Smooth muscle cell of the brain vasculature (primary cell): ENCODE measurements at regions not wholly inside any gene's neighbourhood (a gene's known extent, or its start where the extent isn't known, plus 50 kb on each side); places are given as distances from the start of the nearest gene placed in this dataset.
"Not testable (repeated sequence)": the region's sequence is repeated elsewhere in the genome, so short reads cannot be mapped to it uniquely, and the experiment has no call there.

Source experiments
- DNase-seq: peaks from one replicate; pipeline ENCODE4 v3.0.0-alpha.2; 2012; ENCODE audit warnings: low read depth, low spot score

- DNase-seq = not testable (repeated sequence)
Measured at GRCh38 chr2:55124682-55125081, 74.4 kb upstream of the RTN4 start.

DNA sequence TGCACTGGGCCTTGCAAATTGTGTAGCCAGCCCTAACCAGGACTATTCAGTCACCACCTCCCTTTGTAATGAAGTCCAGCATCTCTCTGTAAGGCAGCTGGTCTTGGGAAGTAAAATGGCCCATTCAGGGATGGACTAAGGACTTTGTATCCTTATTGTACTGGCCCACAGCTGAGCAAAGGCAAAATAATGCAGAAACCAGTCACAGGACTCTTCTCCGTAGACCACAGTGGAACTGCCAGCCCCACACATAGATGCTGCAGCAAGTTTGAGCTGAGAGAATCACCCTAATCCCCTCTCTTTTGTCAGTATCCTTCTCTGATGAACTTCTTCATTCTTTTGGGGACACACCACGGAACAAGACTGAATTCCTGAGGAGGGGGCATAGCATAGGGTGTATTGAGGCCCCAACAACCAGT is 73.6 kb upstream of the RTN4 start:
- DNase-seq = no peak

DNA sequence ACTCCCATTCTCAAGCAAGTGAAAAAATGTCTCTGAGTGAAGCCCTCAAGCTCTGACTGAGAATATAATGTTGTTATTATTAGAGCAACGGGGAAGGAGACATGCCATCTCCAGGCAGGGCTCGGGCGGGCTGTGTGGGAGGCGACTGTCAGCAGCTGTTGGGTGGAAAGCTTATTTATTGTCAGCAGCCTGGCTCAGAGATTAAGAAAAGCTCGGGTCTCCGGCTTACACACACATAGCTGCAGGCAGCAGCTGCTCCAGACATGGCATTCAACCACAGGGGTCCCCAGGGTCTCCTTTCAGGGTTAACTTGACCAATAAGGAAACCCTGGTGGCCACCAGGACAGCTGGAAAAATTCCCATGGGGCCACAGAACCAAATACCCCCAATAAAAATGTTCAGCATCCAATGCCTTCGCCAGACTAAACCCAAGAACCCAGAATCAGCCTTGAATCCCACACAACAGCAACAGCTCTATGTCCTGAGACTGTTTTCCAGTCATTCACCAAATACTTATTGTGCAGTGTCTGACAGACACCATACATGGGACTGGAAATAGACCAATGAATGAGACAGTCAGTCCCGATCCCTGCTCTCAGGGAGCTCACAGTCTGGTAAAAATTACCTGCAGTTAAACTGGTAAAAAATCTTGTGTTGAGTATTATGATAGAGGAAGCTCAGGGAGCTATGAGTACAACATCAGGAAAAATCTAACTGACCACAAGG is 70.5 kb upstream of the RTN4 start:
- no peak for DNase-seq

GRCh38 chr2:55119711-55120487 is 69.6 kb upstream of the RTN4 start:
- no peak for DNase-seq

DNA sequence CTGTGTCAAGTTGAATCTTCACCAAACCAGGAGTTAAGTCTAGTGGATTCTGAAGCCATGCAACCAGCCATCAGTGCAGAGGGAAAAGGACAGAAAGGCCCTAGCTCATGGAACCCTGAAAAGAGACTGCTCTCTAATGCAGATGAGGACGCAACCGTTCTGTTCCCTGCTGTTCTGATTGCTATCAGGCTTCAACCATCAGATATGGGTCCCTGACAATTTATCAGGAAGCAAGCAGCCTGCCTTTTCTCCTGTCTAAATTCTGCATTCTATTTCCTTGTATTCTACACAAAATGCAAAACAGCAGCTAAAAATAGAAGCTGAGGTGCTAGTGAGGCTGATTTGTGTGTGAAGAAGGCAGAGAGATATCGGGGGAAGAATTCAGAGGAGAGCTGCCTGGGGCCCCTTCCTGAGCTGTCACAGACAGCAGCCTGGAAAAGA is 68.4 kb upstream of the RTN4 start:
- no peak for DNase-seq

DNA sequence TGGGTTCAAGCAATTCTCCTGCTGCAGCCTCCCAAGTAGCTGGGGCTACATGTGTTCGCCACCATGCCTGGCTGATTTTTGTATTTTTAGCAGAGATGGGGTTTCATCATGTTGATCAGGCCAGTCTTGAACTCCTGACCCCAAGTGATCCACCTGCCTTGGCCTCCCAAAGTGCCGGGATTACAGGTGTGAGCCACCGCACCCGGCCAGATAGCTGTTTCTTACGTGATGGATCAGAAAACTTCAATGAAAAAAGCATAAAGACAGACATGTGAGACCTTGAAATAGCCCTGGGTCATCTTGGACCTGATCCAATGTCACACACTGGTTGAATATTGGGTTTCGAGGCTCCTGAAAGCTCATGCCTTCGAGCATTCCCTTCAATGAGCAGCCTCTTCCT is 66.7 kb upstream of the RTN4 start:
- no peak for DNase-seq

DNA sequence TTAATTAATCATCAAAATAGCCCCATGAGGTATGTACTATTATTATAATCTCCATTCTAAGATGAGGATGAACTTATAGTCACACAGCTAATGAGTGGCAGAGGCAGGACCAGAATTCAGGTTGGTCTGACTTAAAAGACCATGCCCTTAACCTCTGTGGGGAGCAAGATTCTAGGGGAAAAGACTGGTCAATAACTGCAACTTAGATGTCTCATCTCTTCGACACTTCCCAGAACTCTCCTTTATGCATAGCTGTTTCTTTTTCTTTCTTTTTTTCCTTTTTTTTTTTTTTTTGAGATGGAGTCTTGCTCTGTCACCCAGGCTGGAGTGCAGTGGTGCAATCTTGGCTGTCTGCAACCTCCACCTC is 66.3 kb upstream of the RTN4 start:
- no peak for DNase-seq

GRCh38 chr2:55115761-55116597 is 65.7 kb upstream of the RTN4 start:
- DNase-seq = no peak

GRCh38 chr2:55114597-55114996 is 64.3 kb upstream of the RTN4 start:
- DNase-seq = no peak

- DNase-seq = no peak
Measured at GRCh38 chr2:55114082-55114481, 63.8 kb upstream of the RTN4 start.

DNA sequence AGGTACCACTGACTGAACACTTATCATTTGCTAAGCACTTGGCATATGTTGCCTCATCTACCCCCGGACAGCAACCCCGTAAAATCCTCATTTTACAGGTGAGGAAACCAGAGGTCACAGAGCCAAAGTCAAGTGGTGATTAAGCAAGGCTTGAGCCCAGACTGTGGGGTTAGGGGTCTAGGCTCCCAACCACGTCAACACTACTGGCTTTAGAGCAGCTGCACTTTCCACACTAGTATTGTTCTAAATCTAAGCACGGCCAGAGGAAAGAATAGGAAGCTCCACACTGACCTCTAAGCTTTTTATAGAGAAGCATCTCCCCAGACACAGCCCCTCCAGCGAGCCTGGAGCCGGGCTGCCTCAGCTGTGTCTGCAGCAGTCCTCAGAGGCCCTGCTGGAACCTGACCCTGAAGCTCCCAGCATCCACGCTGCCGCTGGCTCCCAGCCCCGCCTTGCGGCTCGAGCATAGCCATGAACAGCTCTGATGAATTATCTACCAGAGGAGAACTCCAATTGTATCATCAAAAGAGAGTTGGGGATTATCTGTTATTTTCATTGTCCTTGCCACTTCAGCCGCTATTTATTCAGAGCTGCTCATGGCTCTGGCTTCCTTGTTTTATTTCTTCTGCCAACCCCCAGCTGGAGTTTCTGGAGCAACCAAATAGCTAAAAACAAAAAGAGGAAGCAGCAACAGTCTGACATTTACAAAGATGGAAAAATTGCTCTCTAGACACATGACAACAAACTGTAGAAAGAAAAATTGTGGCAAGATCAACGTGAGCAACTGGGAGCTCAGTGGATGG is 62.2 kb upstream of the RTN4 start:
- peak; percentile 75 for DNase-seq

GRCh38 chr2:55111570-55112228 is 61.4 kb upstream of the RTN4 start:
- no peak for DNase-seq

- DNase-seq = no peak
Measured at GRCh38 chr2:55111230-55111569, 60.9 kb upstream of the RTN4 start.

DNA sequence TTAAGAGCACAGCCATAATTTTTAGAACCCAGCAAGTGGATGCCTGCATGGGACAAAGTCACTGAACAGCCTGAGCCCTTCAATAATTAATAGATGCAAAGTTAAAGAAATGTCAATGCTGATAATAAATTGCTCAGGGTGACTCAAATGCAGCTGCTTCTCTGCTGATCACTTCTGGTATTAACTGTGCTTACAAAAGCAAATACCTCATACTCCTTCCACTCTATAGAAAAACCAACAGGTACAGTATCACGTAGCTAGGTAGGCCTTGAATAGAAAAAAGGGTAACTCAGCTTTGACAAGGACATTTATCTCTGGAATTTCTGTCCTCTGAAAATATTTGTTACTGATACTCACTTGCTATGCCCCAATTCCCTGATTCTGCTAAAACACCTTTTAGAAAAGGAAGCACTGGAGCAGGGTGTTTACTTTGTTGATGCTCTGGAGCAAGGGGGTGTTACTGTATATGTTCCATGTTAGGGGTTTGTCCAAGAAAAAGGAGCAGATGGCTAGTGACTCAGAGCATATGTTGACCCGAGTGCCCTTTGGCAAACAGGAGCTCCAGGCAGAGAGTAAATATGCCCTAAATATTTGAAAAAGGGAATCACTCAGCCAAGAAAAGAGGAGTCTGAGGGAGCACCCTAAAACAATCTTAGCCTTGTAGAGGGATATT is 59.1 kb upstream of the RTN4 start:
- DNase-seq = no peak

DNA sequence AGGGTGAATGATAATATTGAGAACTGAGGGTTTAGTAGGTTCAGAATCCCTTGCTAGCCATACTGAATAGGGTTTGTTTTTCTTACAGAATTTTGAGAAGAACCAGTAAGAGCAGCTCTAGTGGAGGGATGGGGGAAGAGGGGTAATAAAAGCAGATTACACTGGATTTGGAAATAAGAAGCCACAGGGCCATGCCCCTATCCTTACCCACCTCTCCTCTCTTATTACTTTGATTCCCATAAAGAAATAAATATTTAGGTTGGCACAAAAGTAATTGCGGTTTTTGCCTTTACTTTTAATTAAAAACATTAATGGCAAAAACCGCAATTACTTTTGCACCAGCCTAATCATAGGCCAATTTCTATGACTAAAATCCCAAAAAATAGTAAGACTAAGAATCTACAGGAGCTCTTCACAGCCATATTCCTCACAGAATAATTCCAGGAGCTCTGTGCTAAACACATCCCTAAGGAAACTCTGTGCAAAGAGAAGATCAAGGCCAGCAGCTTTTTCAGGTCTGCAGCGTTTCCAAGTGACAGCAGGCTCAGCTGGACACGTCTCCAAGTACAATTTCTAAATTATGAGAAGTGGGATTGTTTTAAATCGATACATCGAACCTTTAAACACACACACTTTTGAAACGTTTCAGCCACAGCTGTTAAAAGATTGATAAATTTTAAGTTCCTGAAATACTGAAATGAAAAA is 58.4 kb upstream of the RTN4 start:
- no peak for DNase-seq

DNA sequence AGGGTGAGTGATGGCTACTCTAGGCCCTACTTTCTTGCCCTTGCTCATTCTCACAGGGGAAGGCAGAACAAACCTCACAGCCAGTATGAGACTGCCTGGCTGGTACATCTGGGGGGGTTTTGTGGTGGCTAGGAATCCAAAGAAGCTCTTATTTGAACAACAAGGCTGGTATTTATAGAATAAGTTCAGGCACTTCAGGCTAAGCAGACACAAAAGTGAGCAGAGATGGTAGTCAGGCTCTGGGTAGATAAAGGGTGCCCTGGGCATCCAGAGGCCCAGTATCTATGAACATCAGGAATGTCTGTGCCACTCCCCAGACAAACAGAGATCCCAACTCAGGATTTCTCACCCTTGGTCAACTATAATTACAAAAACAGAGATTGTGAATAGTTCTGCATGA is 57.2 kb upstream of the RTN4 start:
- no peak for DNase-seq

- DNase-seq = no peak
Measured at GRCh38 chr2:55106148-55106547, 55.9 kb upstream of the RTN4 start.

- DNase-seq = no peak
Measured at GRCh38 chr2:55105456-55105855, 55.2 kb upstream of the RTN4 start.

GRCh38 chr2:55103046-55103445 is 52.8 kb upstream of the RTN4 start:
- no peak for DNase-seq
